OCI-LY7 (cell line): ENCODE measurements at regions not wholly inside any gene's neighbourhood (a gene's known extent, or its start where the extent isn't known, plus 50 kb on each side); places are given as distances from the start of the nearest gene placed in this dataset.

Experiments
- BruUV-seq: library from RNA; stranded (reverse); fragments of 400-500 nt; replicated peaks from 2 replicates; lab custom pipeline; 2021; lab: Mats Ljungman, UMichigan
- CTCF ChIA-PET: fragments of 300-600 bp; sonication (Branson Sonifier 250); formaldehyde crosslinking; loops from one replicate; lab custom pipeline; 2022; ENCODE audit warnings: antibody characterized with exemption; ENCODE audit not compliant: unreplicated experiment; lab: Charles Lee
- POLR2A ChIA-PET: fragments of 300-600 bp; sonication (Branson Sonifier 250); formaldehyde crosslinking; loops from one replicate; lab custom pipeline; 2022; ENCODE audit warnings: antibody characterized with exemption; lab: Charles Lee
- DNase-seq: peaks from one replicate; pipeline ENCODE4 v3.0.0-alpha.2; 2015; ENCODE audit warnings: low spot score
- H2AFZ ChIP-seq: fragments of 200-600 bp; sonication (generic), shearing (Covaris generic); 2 replicates; pipeline ENCODE4 v1.6.1; 2014; ENCODE audit warnings: mild to moderate bottlenecking, antibody characterized with exemption, low read length, moderate library complexity
- H3K27ac ChIP-seq: fragments of 200-600 bp; sonication (generic); 2 replicates; pipeline ENCODE4 v1.5.1; 2014; ENCODE audit warnings: mixed run types, low read depth, mild to moderate bottlenecking, moderate library complexity, low read length, inconsistent platforms; ENCODE audit not compliant: poor library complexity, severe bottlenecking
- H3K36me3 ChIP-seq: fragments of 200-600 bp; sonication (generic); 2 replicates; pipeline ENCODE4 v1.6.1; 2014; ENCODE audit warnings: mild to moderate bottlenecking, antibody characterized with exemption, low read length, moderate library complexity, mixed read lengths; ENCODE audit not compliant: insufficient read depth
- H3K4me1 ChIP-seq: fragments of 200-600 bp; sonication (generic); 2 replicates; pipeline ENCODE4 v1.5.1; 2014; ENCODE audit warnings: mild to moderate bottlenecking, low read length; ENCODE audit not compliant: insufficient read depth, poor library complexity, severe bottlenecking
- H3K4me2 ChIP-seq: fragments of 200-600 bp; sonication (generic); 2 replicates; pipeline ENCODE4 v1.6.1; 2014; ENCODE audit warnings: mild to moderate bottlenecking, low read length
- H3K4me3 ChIP-seq: fragments of 200-600 bp; sonication (generic); 2 replicates; pipeline ENCODE4 v1.5.1; 2014; ENCODE audit warnings: mild to moderate bottlenecking, low read depth, low read length; ENCODE audit not compliant: poor library complexity, severe bottlenecking
- H3K79me2 ChIP-seq: fragments of 200-600 bp; sonication (generic); 2 replicates; pipeline ENCODE4 v1.6.1; 2016; ENCODE audit warnings: low read depth, mild to moderate bottlenecking, low read length, moderate library complexity, mixed read lengths; ENCODE audit not compliant: insufficient read depth
- H3K9me2 ChIP-seq: fragments of 200-600 bp; sonication (generic); 2 replicates; pipeline ENCODE4 v1.6.1; 2016; ENCODE audit warnings: mild to moderate bottlenecking, low read length, mixed read lengths; ENCODE audit not compliant: insufficient read depth
- H3K9me3 ChIP-seq: fragments of 200-600 bp; sonication (generic); 2 replicates; pipeline ENCODE4 v1.6.1; 2014; ENCODE audit warnings: mild to moderate bottlenecking, mixed run types, low read length, mixed read lengths
- H4K20me1 ChIP-seq: fragments of 200-600 bp; sonication (generic); 2 replicates; pipeline ENCODE4 v1.6.1; 2014; ENCODE audit warnings: mild to moderate bottlenecking, antibody characterized with exemption, low read length, moderate library complexity, mixed read lengths; ENCODE audit not compliant: insufficient read depth
- EZH2phosphoT487 ChIP-seq: fragments of 200-600 bp; sonication (generic); IDR thresholded peaks from 2 replicates; pipeline ENCODE4 v1.6.1; 2018; ENCODE audit warnings: low read depth, borderline replicate concordance, mild to moderate bottlenecking, mixed run types, antibody characterized with exemption, low read length, moderate library complexity, mixed read lengths
- intact Hi-C: fragments of 100-400 bp; cut with micrococcal nuclease; formaldehyde crosslinking; loops from one replicate; pipeline ENCODE4 v1.10.0; 2022; ENCODE audit not compliant: unreplicated experiment
- TF ChIP-seq, protein P1 (sequence below): fragments of 200-600 bp; sonication (generic); conservative IDR thresholded peaks from 2 replicates; pipeline ENCODE4 v1.5.1; 2014; ENCODE audit warnings: mild to moderate bottlenecking, antibody characterized with exemption, low read length, moderate library complexity, mixed read lengths

DNA sequence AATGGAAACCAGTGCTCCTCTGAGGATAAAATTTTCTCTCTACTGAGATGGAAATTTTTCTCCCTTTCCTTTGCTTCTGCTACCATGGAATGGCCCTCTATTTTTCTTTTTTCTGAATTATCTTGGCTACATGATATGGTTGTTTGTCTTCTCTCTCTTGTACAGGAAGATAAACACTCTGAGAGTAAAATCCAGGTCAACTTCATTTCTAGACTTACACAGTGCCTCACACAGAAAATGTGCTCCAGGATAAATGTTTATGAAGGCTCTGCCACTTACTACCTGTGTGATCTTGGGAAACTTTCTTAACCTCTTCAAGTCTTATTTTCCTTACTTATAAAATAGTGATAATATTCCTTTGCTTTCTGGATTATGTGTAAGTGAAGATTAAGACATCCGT lies 153.9 kb downstream of the PRELID2 start:
- intact Hi-C loops: loop anchor here (2.0 to 10.0 kb wide), 3 partner anchors 144 to 746 kb away; no protein-coding TSS in a partner anchor
- no peaks in the 10 kb centered on the region for H3K79me2 ChIP-seq
- DNase-seq: no peak
- H3K4me1 ChIP-seq: no peaks in the 10 kb centered on the region
- POLR2A ChIA-PET: interaction anchor here (0.5 to 0.9 kb wide), 4 partner anchors 17 to 1365 kb away, joined by 3 to 4 read pairs (median 4); no protein-coding TSS in a partner anchor
- TF ChIP-seq, protein P1, sequence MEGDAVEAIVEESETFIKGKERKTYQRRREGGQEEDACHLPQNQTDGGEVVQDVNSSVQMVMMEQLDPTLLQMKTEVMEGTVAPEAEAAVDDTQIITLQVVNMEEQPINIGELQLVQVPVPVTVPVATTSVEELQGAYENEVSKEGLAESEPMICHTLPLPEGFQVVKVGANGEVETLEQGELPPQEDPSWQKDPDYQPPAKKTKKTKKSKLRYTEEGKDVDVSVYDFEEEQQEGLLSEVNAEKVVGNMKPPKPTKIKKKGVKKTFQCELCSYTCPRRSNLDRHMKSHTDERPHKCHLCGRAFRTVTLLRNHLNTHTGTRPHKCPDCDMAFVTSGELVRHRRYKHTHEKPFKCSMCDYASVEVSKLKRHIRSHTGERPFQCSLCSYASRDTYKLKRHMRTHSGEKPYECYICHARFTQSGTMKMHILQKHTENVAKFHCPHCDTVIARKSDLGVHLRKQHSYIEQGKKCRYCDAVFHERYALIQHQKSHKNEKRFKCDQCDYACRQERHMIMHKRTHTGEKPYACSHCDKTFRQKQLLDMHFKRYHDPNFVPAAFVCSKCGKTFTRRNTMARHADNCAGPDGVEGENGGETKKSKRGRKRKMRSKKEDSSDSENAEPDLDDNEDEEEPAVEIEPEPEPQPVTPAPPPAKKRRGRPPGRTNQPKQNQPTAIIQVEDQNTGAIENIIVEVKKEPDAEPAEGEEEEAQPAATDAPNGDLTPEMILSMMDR: no peak
- no peak for TF ChIP-seq EZH2phosphoT487
- CTCF ChIA-PET: no interaction called here
- no peaks in the 10 kb centered on the region for H3K9me2 ChIP-seq
- no peak overlapping the region for H3K27ac ChIP-seq
- H3K36me3 ChIP-seq: no peaks in the 10 kb centered on the region
- H2AFZ ChIP-seq: no peak overlapping the region; the same call in 1 of the 2 replicates
- no peak overlapping the region for H3K4me2 ChIP-seq
- H3K4me3 ChIP-seq: no peak overlapping the region
- no peaks in the 10 kb centered on the region for H3K9me3 ChIP-seq
- no TSS peak for BruUV-seq
- H4K20me1 ChIP-seq: no peaks in the 10 kb centered on the region

DNA sequence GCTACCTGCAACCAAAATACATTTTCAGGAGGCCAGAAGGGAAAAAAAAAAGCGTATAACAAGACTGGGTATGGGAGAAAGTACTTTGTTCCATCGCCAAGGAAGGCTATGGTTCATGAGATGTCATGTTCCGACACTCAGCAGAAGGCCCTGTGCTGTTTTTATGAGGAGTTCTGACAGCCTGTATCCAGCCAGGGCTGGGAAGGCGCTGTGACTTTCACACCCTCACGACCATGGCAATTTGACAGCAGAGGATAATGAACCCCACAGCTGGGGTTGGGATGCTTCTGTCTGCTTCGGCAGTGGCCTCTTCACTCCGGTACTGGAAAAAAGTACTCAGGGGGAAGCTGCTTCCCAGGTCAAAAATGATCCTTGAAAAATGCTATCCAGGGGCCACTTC lies 154.4 kb downstream of the PRELID2 start:
- Histone ChIP-seq H3K4me3 (no peak overlapping the region), H3K4me1 (no peaks in the 10 kb centered on the region), H3K36me3 (no peaks in the 10 kb centered on the region), H2AFZ (no peak overlapping the region), H3K9me2 (no peaks in the 10 kb centered on the region), H3K79me2 (no peaks in the 10 kb centered on the region), H3K4me2 (no peak overlapping the region), H3K9me3 (no peaks in the 10 kb centered on the region), H3K27ac (no peak overlapping the region), H4K20me1 (no peaks in the 10 kb centered on the region)
- BruUV-seq: no TSS peak
- POLR2A ChIA-PET: interaction anchor here (0.5 to 0.9 kb wide), 2 partner anchors 683 to 1365 kb away, joined by 3 to 4 read pairs; no protein-coding TSS in a partner anchor
- CTCF ChIA-PET: no interaction called here
- no peak for TF ChIP-seq EZH2phosphoT487
- TF ChIP-seq, protein P1: no peak
- DNase-seq: no peak
- intact Hi-C loops: loop anchor here (2.0 to 10.0 kb wide), 3 partner anchors 144 to 746 kb away; no protein-coding TSS in a partner anchor

DNA sequence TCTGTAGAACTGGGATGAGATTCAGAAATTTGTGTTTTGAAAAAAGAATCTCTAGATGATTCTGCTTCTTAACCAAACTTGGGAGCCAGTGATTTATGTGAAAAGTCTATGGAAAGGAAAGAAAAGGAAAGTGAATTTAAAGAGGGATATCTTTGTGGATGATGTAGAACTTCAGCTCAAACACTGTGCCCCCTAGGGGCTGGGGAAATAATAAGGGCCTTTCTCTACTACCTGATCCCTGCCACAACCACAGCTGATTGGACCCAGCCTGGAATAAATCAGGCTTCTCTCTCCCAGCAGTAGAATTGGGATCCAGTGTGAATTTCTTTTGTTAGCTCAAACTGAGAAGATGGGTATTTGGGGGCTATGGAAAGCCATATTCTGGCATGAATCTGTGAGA lies 155.0 kb downstream of the PRELID2 start:
- Histone ChIP-seq H4K20me1 (no peaks in the 10 kb centered on the region), H3K9me3 (no peaks in the 10 kb centered on the region), H3K79me2 (no peaks in the 10 kb centered on the region), H3K4me2 (no peak overlapping the region), H3K36me3 (no peaks in the 10 kb centered on the region), H3K4me3 (no peak overlapping the region), H3K27ac (no peak overlapping the region), H3K4me1 (no peaks in the 10 kb centered on the region), H3K9me2 (no peaks in the 10 kb centered on the region), H2AFZ (no peak overlapping the region)
- ChIA-PET POLR2A (interaction anchor here (0.6 to 1.0 kb wide), 3 partner anchors 12 to 683 kb away, joined by 3 to 4 read pairs (median 3); no protein-coding TSS in a partner anchor), CTCF (no interaction called here)
- intact Hi-C loops: loop anchor here (2.0 to 10.0 kb wide), 3 partner anchors 145 to 747 kb away; no protein-coding TSS in a partner anchor
- TF ChIP-seq, protein P1: peak; percentile 69
- no peak for TF ChIP-seq EZH2phosphoT487
- no TSS peak for BruUV-seq
- peak; percentile 1 for DNase-seq
